ENCODE measurements at regions not wholly inside any gene's neighbourhood (a gene's known extent, or its start where the extent isn't known, plus 50 kb on each side); places are given as distances from the start of the nearest gene placed in this dataset.

GRCh38 chr4:58551676-58552075, 1441.5 kb upstream of the IGFBP7 start:
- no peak for DNase-seq

- DNase-seq, result no peak
Observed at GRCh38 chr4:58543465-58543864, 1433.3 kb upstream of the IGFBP7 start.

- DNase-seq, result no peak
Observed at GRCh38 chr4:58541926-58542325, 1431.7 kb upstream of the IGFBP7 start.

- no peak for DNase-seq
Observed at GRCh38 chr4:58522765-58523382, 1412.7 kb upstream of the IGFBP7 start.

GRCh38 chr4:58515226-58515625, 1405.0 kb upstream of the IGFBP7 start:
- no peak for DNase-seq

GRCh38 chr4:58514299-58514698, 1404.1 kb upstream of the IGFBP7 start:
- no peak for DNase-seq

GRCh38 chr4:58510652-58511051, 1400.5 kb upstream of the IGFBP7 start:
- DNase-seq, result no peak

- no peak for DNase-seq
Observed at GRCh38 chr4:58507079-58507478, 1396.9 kb upstream of the IGFBP7 start.

GRCh38 chr4:58502839-58503238, 1392.7 kb upstream of the IGFBP7 start:
- DNase-seq, result no peak

GRCh38 chr4:58499182-58499581, 1389.0 kb upstream of the IGFBP7 start:
- no peak for DNase-seq

- no peak for DNase-seq
Observed at GRCh38 chr4:58491620-58492019, 1381.4 kb upstream of the IGFBP7 start.

GRCh38 chr4:58477950-58478349, 1367.8 kb upstream of the IGFBP7 start:
- DNase-seq, result no peak

- DNase-seq, result no peak
Observed at GRCh38 chr4:58477513-58477912, 1367.3 kb upstream of the IGFBP7 start.

- DNase-seq, result no peak
Observed at GRCh38 chr4:58475097-58475496, 1364.9 kb upstream of the IGFBP7 start.

- no peak for DNase-seq
Observed at GRCh38 chr4:58465031-58465430, 1354.8 kb upstream of the IGFBP7 start.

- no peak for DNase-seq
Observed at GRCh38 chr4:58456727-58457384, 1346.7 kb upstream of the IGFBP7 start.

- DNase-seq, result no peak
Observed at GRCh38 chr4:58453956-58454355, 1343.8 kb upstream of the IGFBP7 start.

GRCh38 chr4:58451707-58452106, 1341.5 kb upstream of the IGFBP7 start:
- DNase-seq, result no peak

GRCh38 chr4:58435871-58436270, 1325.7 kb upstream of the IGFBP7 start:
- DNase-seq, result no peak

- no peak for DNase-seq
Observed at GRCh38 chr4:58413849-58414248, 1303.7 kb upstream of the IGFBP7 start.

- DNase-seq, result no peak
Observed at GRCh38 chr4:58411904-58412303, 1301.7 kb upstream of the IGFBP7 start.

GRCh38 chr4:58406762-58407161, 1296.6 kb upstream of the IGFBP7 start:
- no peak for DNase-seq

GRCh38 chr4:58368221-58368620, 1258.0 kb upstream of the IGFBP7 start:
- no peak for DNase-seq

- no peak for DNase-seq
Observed at GRCh38 chr4:58360354-58361133, 1250.4 kb upstream of the IGFBP7 start.
